ENCODE measurements at regions not wholly inside any gene's neighbourhood (a gene's known extent, or its start where the extent isn't known, plus 50 kb on each side); places are given as distances from the start of the nearest gene placed in this dataset.

DNA sequence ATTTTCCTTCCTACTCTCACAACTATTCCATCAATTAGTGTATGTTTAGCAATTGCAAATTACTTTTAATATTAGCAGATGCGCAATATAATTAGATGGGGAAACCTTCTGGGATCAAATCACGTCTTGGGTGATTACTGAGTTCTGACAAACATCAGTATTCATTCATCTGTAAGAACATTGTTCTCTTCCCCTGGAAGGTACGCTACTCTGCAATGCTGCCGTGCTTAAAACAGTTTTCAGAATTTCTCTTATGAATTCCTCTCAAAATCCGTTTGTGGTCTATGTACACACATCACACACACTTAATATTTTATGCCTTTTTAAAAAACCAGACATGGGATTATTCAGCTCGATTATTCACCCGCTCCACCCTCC lies 237.5 kb upstream of the NEBL start:
- no peak for TF ChIP-seq TAF1 (IDR thresholded peaks at IDR 0.05; ENCODE audit: low read depth)
- TF ChIP-seq MAX (IDR thresholded peaks at IDR 0.05), result no peak
- TF ChIP-seq REST (IDR thresholded peaks at IDR 0.05; ENCODE audit: low read depth), result no peak
- no peak for TF ChIP-seq USF1 (IDR thresholded peaks at IDR 0.05)
- TF ChIP-seq NFIC (IDR thresholded peaks at IDR 0.05), result no peak
- no peak for TF ChIP-seq TCF12 (IDR thresholded peaks at IDR 0.05; ENCODE audit: low read depth)
- TF ChIP-seq TEAD4 (IDR thresholded peaks at IDR 0.05), result no peak
- no peak for TF ChIP-seq CREB1 (IDR thresholded peaks at IDR 0.05; ENCODE audit: low read depth)
- no peak for TF ChIP-seq YY1 (IDR thresholded peaks at IDR 0.05; ENCODE audit: low read depth)
- no peak for TF ChIP-seq RAD21 (IDR thresholded peaks at IDR 0.05; ENCODE audit: low read depth)

- no peak for TF ChIP-seq YY1 (IDR thresholded peaks at IDR 0.05; ENCODE audit: low read depth)
- no peak for TF ChIP-seq ZBTB7A (IDR thresholded peaks at IDR 0.05; ENCODE audit: low read depth)
- no peak for TF ChIP-seq EGR1 (IDR thresholded peaks at IDR 0.05)
- TF ChIP-seq MAX (IDR thresholded peaks at IDR 0.05), result no peak
- TF ChIP-seq TEAD4 (IDR thresholded peaks at IDR 0.05), result no peak
- no peak for TF ChIP-seq CEBPB (IDR thresholded peaks at IDR 0.05)
- no peak for TF ChIP-seq CREB1 (IDR thresholded peaks at IDR 0.05; ENCODE audit: low read depth)
- no peak for TF ChIP-seq USF1 (IDR thresholded peaks at IDR 0.05)
- TF ChIP-seq EP300 (IDR thresholded peaks at IDR 0.05; ENCODE audit: borderline replicate concordance), result no peak
- no peak for TF ChIP-seq REST (IDR thresholded peaks at IDR 0.05; ENCODE audit: low read depth)
Measured at GRCh38 chr10:21130683-21131442, 233.8 kb upstream of the NEBL start.

DNA sequence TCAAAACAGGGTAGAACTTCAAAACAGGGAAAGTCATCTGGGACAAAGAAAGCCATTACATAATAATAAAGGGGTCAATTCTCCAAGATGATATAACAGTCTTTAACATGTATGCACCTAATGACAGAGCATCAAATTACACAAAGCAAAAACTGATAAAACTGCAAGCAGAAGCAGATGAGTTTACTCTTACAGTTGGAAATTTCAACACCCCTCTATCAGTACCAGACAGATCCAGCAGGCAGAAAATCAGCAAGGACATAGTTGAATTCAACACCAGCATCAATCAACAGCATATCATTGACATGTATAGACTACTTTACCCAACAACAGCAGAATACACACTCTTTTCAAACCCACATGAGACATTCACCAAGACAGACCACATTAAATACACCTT lies 233.0 kb upstream of the NEBL start:
- TF ChIP-seq TAF1 (IDR thresholded peaks at IDR 0.05; ENCODE audit: low read depth), result no peak
- TF ChIP-seq REST (IDR thresholded peaks at IDR 0.05; ENCODE audit: low read depth), result no peak
- TF ChIP-seq EP300 (IDR thresholded peaks at IDR 0.05; ENCODE audit: borderline replicate concordance), result no peak
- TF ChIP-seq CREB1 (IDR thresholded peaks at IDR 0.05; ENCODE audit: low read depth), result no peak
- no peak for TF ChIP-seq RAD21 (IDR thresholded peaks at IDR 0.05; ENCODE audit: low read depth)
- TF ChIP-seq FOXM1 (IDR thresholded peaks at IDR 0.05; ENCODE audit: borderline replicate concordance, low read depth), result no peak
- TF ChIP-seq MAX (IDR thresholded peaks at IDR 0.05), result no peak
- no peak for TF ChIP-seq TEAD4 (IDR thresholded peaks at IDR 0.05)
- TF ChIP-seq EGR1 (IDR thresholded peaks at IDR 0.05), result no peak
- no peak for TF ChIP-seq USF1 (IDR thresholded peaks at IDR 0.05)
- TF ChIP-seq NFIC (IDR thresholded peaks at IDR 0.05), result no peak
- TF ChIP-seq TCF12 (IDR thresholded peaks at IDR 0.05; ENCODE audit: low read depth), result no peak
- TF ChIP-seq YY1 (IDR thresholded peaks at IDR 0.05; ENCODE audit: low read depth), result no peak
- no peak for TF ChIP-seq ZBTB7A (IDR thresholded peaks at IDR 0.05; ENCODE audit: low read depth)
- no peak for TF ChIP-seq CEBPB (IDR thresholded peaks at IDR 0.05)

Data from Ishikawa (cell line).